ENCODE measurements at regions not wholly inside any gene's neighbourhood (a gene's known extent, or its start where the extent isn't known, plus 50 kb on each side); places are given as distances from the start of the nearest gene placed in this dataset.

DNA sequence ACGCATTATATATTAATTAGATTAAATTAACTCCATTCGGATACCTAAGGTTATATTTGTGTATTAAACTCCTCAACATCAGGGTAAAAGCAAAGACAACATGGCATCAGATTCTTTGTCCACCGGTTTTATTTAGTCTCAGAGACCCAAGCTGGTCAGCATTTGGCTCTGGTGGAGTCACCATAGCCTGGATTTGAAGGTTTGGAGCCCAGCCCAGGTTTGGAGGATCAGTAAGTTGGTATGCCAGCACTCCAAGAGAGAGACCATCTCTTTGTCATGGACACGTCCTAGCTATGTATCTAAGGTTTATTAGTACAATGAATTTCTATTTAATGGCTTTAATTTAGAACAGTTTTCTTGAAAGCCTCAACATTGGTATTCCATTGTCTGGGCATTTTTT is 328.4 kb upstream of the RBFOX1 start:
- TF ChIP-seq, protein P1, sequence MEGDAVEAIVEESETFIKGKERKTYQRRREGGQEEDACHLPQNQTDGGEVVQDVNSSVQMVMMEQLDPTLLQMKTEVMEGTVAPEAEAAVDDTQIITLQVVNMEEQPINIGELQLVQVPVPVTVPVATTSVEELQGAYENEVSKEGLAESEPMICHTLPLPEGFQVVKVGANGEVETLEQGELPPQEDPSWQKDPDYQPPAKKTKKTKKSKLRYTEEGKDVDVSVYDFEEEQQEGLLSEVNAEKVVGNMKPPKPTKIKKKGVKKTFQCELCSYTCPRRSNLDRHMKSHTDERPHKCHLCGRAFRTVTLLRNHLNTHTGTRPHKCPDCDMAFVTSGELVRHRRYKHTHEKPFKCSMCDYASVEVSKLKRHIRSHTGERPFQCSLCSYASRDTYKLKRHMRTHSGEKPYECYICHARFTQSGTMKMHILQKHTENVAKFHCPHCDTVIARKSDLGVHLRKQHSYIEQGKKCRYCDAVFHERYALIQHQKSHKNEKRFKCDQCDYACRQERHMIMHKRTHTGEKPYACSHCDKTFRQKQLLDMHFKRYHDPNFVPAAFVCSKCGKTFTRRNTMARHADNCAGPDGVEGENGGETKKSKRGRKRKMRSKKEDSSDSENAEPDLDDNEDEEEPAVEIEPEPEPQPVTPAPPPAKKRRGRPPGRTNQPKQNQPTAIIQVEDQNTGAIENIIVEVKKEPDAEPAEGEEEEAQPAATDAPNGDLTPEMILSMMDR (IDR thresholded peaks at IDR 0.05), result no peak
- no peak for TF ChIP-seq POLR2A (IDR thresholded peaks at IDR 0.05)

Measured in breast epithelium (tissue), 3 donors.